OCI-LY3 (cell line): ENCODE measurements at regions not wholly inside any gene's neighbourhood (a gene's known extent, or its start where the extent isn't known, plus 50 kb on each side); places are given as distances from the start of the nearest gene placed in this dataset.

ENCODE experiments used
- H2AFZ ChIP-seq: fragments of 200-600, 300-600 bp; shearing (Covaris generic); 2 replicates; pipeline ENCODE4 v1.6.0; 2014; ENCODE audit warnings: antibody characterized with exemption, low read depth, low read length
- H3K27ac ChIP-seq: fragments of 200-600, 300-600 bp; sonication (generic); 2 replicates; pipeline ENCODE4 v1.5.1; 2014; ENCODE audit warnings: mild to moderate bottlenecking, low read length, moderate library complexity, mixed read lengths
- H3K27me3 ChIP-seq: fragments of 200-600, 300-600 bp; sonication (generic); 2 replicates; pipeline ENCODE4 v1.6.1; 2014; ENCODE audit warnings: low read depth, low read length, mixed read lengths
- H3K36me3 ChIP-seq: fragments of 200-600, 300-600 bp; sonication (generic); replicated peaks from 2 replicates; pipeline ENCODE3; 2014; ENCODE audit warnings: low read depth, low read length, mixed read lengths
- H3K4me1 ChIP-seq: fragments of 300-600, 200-600 bp; sonication (generic); 2 replicates; pipeline ENCODE4 v1.6.1; 2014; ENCODE audit warnings: low read length, mixed read lengths
- H3K4me2 ChIP-seq: fragments of 200-600, 300-600 bp; sonication (generic); 2 replicates; pipeline ENCODE4 v1.6.1; 2014; ENCODE audit warnings: low read length, mixed read lengths
- H3K4me3 ChIP-seq: fragments of 300-600, 200-600 bp; sonication (generic); 2 replicates; pipeline ENCODE4 v1.5.1; 2014; ENCODE audit warnings: antibody characterized with exemption, mild to moderate bottlenecking, low read length, moderate library complexity
- H3K79me2 ChIP-seq: fragments of 300-600, 200-600 bp; shearing (Covaris generic); 2 replicates; pipeline ENCODE4 v1.6.1; 2014; ENCODE audit warnings: mild to moderate bottlenecking, low read length, mixed read lengths
- H3K9ac ChIP-seq: fragments of 300-600, 200-600 bp; shearing (Covaris generic); 2 replicates; pipeline ENCODE4 v1.6.0; 2014; ENCODE audit warnings: mild to moderate bottlenecking, low read length, moderate library complexity
- H3K9me3 ChIP-seq: fragments of 200-600, 300-600 bp; shearing (Covaris generic); 2 replicates; pipeline ENCODE4 v1.6.1; 2014; ENCODE audit warnings: low read length, mixed read lengths; ENCODE audit not compliant: insufficient read depth
- H4K20me1 ChIP-seq: fragments of 200-600, 300-600 bp; sonication (generic); 2 replicates; pipeline ENCODE4 v1.6.1; 2016; ENCODE audit warnings: low read length, mixed read lengths; ENCODE audit not compliant: insufficient read depth
- CTCF ChIP-seq: fragments of 200-600, 300-600 bp; sonication (generic); IDR thresholded peaks from 2 replicates; pipeline ENCODE4 v1.5.1; 2014; ENCODE audit warnings: antibody characterized with exemption, low read length, low read depth
- EZH2phosphoT487 ChIP-seq: fragments of 200-600 bp; shearing (Covaris generic); IDR thresholded peaks from 2 replicates; pipeline ENCODE4 v1.6.1; 2018; ENCODE audit warnings: antibody characterized with exemption, mixed run types, low read depth

GRCh38 chr5:128763321-128763720 is 202.0 kb upstream of the SLC27A6 start:
- H3K9me3 ChIP-seq = no peaks in the 10 kb centered on the region
- no peak overlapping the region for H3K4me2 ChIP-seq
- no peaks in the 10 kb centered on the region for H4K20me1 ChIP-seq
- no peaks in the 10 kb centered on the region for H3K27me3 ChIP-seq
- H3K36me3 ChIP-seq = no peaks in the 10 kb centered on the region
- no peak overlapping the region for H3K9ac ChIP-seq
- H3K4me3 ChIP-seq = no peak overlapping the region
- H3K27ac ChIP-seq = no peak overlapping the region
- TF ChIP-seq CTCF (no peak), EZH2phosphoT487 (no peak)
- no peaks in the 10 kb centered on the region for H3K4me1 ChIP-seq
- no peaks in the 10 kb centered on the region for H3K79me2 ChIP-seq
- H2AFZ ChIP-seq = no peak overlapping the region

GRCh38 chr5:128764601-128765310 is 200.5 kb upstream of the SLC27A6 start:
- TF ChIP-seq CTCF = no peak
- no peak for TF ChIP-seq EZH2phosphoT487
- Histone ChIP-seq H3K4me2 (no peak overlapping the region), H3K27me3 (no peaks in the 10 kb centered on the region), H3K4me1 (no peaks in the 10 kb centered on the region), H3K4me3 (no peak overlapping the region), H3K79me2 (no peaks in the 10 kb centered on the region), H3K9ac (no peak overlapping the region), H3K9me3 (no peaks in the 10 kb centered on the region), H2AFZ (no peak overlapping the region), H3K36me3 (no peaks in the 10 kb centered on the region), H3K27ac (no peak overlapping the region), H4K20me1 (no peaks in the 10 kb centered on the region)

GRCh38 chr5:128765448-128766061 is 199.7 kb upstream of the SLC27A6 start:
- no peaks in the 10 kb centered on the region for H3K36me3 ChIP-seq
- H3K4me1 ChIP-seq = no peaks in the 10 kb centered on the region
- no peak for TF ChIP-seq CTCF
- TF ChIP-seq EZH2phosphoT487 = no peak
- no peaks in the 10 kb centered on the region for H3K79me2 ChIP-seq
- no peaks in the 10 kb centered on the region for H3K27me3 ChIP-seq
- no peak overlapping the region for H3K4me2 ChIP-seq
- no peak overlapping the region for H3K4me3 ChIP-seq
- no peaks in the 10 kb centered on the region for H4K20me1 ChIP-seq
- no peak overlapping the region for H2AFZ ChIP-seq
- H3K9me3 ChIP-seq = no peaks in the 10 kb centered on the region
- no peak overlapping the region for H3K9ac ChIP-seq
- H3K27ac ChIP-seq = no peak overlapping the region

- TF ChIP-seq EZH2phosphoT487 (no peak), CTCF (no peak)
- no peaks in the 10 kb centered on the region for H3K36me3 ChIP-seq
- no peak overlapping the region for H2AFZ ChIP-seq
- H3K4me2 ChIP-seq = no peak overlapping the region
- H3K9ac ChIP-seq = no peak overlapping the region
- H3K4me3 ChIP-seq = no peak overlapping the region
- H3K4me1 ChIP-seq = peaks cover 6% of the 10 kb centered on the region; the same call in 1 of the 2 replicates
- no peak overlapping the region for H3K27ac ChIP-seq
- no peaks in the 10 kb centered on the region for H3K9me3 ChIP-seq
- H4K20me1 ChIP-seq = no peaks in the 10 kb centered on the region
- H3K27me3 ChIP-seq = no peaks in the 10 kb centered on the region
- no peaks in the 10 kb centered on the region for H3K79me2 ChIP-seq
Observed at GRCh38 chr5:128766406-128766805, 198.9 kb upstream of the SLC27A6 start.
